Upper lobe of left lung (tissue), 4 donors: ENCODE measurements at regions not wholly inside any gene's neighbourhood (a gene's known extent, or its start where the extent isn't known, plus 50 kb on each side); places are given as distances from the start of the nearest gene placed in this dataset.

Source experiments
- CTCF ChIP-seq, 6 experiments: fragments of 450-650 bp in 4 of 6; fragments of 200-600 bp in 2 of 6; sonication (generic) in 2 of 6; IDR thresholded peaks; one replicate each; pipeline ENCODE4 v1.5.1; 2016 to 2019; ENCODE audit warnings: antibody characterized with exemption in 6 of 6
- EP300 ChIP-seq, 4 donors: sonication (generic); formaldehyde crosslinking; IDR thresholded peaks; one replicate each; pipeline ENCODE4 v1.5.1; 2017; ENCODE audit warnings: antibody characterized with exemption in 4 of 4, control low read depth in 2 of 4
- POLR2A ChIP-seq, 4 donors: fragments of 450-650 bp; IDR thresholded peaks; one replicate each; pipeline ENCODE4 v1.5.1; 2016 to 2017; ENCODE audit warnings: antibody characterized with exemption in 4 of 4, mild to moderate bottlenecking in 2 of 4
- POLR2AphosphoS5 ChIP-seq, 2 donors: sonication (generic); formaldehyde crosslinking; IDR thresholded peaks; one replicate each; pipeline ENCODE4 v1.5.1; 2017; ENCODE audit warnings: antibody characterized with exemption in 2 of 2

DNA sequence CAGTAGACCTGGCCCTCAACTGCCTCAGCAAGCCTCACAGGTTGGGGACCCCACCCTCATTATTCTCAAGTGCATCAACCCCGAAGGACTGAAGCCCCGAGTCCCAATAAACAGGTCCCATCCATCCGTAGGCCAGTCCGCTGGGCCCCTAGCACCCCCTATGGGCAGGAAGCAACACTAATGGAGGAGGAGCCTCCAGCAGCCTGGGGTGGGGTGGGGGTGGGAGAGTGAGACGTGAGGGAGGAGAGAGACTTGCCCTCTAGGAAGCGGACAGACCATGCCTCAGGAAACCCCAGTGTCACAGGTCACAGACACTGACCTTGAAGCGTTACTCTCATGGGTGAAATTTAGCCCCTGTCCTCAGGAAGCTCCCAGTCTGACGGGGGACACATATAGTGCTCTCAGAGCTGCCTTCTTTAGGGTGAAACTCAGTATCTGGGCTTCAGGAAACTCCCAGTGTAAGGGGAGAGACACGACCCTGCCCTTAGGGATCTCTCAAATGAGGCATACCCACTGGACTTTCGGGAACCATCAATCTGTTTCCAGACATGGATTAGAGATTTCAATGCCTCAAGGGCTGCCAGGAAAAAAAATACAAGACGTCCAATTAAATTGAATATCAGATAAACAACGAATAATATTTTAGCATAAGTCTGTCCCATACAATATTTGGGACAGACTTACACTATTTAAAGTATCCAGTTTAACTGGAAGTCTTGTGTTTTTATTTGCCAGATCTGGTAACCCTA is 125.8 kb downstream of the MRPL14 start:
- TF ChIP-seq POLR2A (IDR thresholded peaks at IDR 0.05) (no peak), CTCF (IDR thresholded peaks at IDR 0.05) (peak in 4 of 6 experiments; percentile 21 to 44 (median 32)), POLR2AphosphoS5 (IDR thresholded peaks at IDR 0.05) (no peak), EP300 (IDR thresholded peaks at IDR 0.05) (no peak)
